IPS-NIHi7 (cell line): ENCODE measurements at regions not wholly inside any gene's neighbourhood (a gene's known extent, or its start where the extent isn't known, plus 50 kb on each side); places are given as distances from the start of the nearest gene placed in this dataset.

Experiments used
- DNase-seq: peaks from one replicate; pipeline ENCODE4 v3.0.0; 2012; ENCODE audit warnings: mixed read lengths; ENCODE audit errors: extremely low spot score

GRCh38 chr20:58111310-58112016, 117.0 kb downstream of the ANKRD60 start:
- DNase-seq: no peak

- DNase-seq: no peak
Measured at GRCh38 chr20:58109918-58110635, 118.4 kb downstream of the ANKRD60 start.

DNA sequence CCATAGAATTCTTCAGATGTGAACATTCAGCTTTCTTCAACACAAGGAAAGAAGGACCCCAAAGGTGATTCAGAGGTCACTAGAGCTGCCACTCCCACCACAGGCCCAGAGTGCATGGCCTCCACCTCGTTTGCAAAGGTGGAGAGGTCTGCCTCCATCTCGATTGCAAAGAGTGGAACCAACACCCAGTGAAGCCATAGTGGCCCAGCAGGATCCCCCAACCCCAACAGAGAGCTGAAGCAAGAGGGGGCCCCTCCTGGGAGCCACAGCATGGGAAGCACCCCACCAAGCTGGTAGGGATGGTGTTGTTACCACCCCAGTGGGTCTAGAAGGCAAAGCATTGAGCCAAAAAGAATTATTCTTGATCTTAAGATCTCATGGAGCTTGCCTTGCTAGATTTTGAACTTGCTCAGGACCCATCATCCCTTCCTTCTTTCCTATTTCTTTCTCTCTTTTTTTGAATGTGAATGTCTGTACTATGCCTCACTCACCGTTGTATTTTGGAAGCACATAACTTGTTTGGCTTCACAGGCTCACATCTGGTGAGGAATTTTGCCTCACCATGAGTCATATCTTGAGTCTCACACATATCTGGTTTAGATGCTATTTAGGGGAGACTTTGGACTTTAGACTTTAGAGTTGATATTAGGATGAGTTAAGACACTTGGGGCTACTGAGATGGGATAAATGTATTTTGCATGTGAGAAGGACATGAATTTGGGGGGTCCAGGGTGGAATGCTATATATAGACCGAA, 119.2 kb downstream of the ANKRD60 start:
- DNase-seq: no peak

DNA sequence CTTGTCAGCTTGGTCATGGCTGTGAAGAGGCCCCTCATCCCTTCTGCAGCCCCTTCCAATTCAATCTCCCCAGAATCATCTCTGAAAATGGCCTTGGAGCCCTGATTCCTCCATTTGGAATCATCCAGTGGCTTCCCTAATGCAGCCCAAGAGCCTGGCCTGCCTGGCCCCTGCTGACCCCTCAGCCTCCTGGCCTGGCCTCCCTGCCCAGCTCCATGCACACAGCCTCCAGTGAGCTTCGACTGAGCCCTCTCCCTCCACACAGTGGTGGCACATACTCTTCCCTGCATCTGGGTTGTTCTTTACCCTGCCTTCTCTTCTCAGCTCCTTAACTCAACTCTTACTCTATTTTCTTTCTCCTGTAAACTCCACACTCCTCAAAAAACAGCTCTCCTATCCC, 120.9 kb downstream of the ANKRD60 start:
- DNase-seq: no peak

GRCh38 chr20:58106143-58106750, 122.2 kb downstream of the ANKRD60 start:
- no peak for DNase-seq

- no peak for DNase-seq
Measured at GRCh38 chr20:58103961-58104360, 124.5 kb downstream of the ANKRD60 start.

DNA sequence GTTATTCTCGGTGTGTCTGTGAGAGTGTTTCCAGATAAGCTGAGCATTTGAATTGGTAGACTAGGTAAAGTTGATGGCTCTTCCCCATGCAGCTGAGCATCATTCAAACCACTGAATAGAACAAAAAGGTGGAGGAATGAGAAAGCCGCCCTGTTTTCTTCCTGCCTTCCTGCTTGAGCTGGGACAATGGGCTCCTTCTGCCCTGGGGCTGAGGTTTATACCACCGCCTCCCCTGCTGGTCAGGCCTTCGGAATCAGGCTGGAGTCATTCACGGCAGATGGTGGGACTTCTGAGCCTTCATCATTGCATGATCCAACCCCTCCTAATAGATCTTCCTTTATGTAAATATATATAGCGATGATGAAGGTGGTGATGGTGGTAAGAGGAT, 124.9 kb downstream of the ANKRD60 start:
- DNase-seq: no peak

- DNase-seq: no peak
Measured at GRCh38 chr20:58102744-58103516, 125.5 kb downstream of the ANKRD60 start.

DNA sequence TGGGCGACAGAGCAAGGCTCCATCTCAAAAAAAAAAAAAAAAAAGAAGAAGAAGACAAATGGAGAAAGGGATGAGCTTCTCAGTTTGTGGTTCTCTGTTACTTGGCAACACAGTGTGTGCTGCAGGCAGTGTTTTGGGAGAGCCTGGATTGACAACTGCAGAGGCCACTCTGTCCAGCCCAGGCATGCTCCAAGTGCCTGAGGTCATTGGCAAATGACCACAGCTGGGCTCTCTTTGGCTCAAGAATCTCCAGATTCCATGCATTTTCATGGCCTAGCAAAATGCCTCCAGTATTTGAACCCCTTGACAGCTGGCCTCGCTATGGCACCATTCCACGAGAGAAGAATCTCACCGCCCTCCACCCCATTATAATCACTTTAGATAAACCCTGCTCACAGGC, 126.2 kb downstream of the ANKRD60 start:
- DNase-seq: no peak

DNA sequence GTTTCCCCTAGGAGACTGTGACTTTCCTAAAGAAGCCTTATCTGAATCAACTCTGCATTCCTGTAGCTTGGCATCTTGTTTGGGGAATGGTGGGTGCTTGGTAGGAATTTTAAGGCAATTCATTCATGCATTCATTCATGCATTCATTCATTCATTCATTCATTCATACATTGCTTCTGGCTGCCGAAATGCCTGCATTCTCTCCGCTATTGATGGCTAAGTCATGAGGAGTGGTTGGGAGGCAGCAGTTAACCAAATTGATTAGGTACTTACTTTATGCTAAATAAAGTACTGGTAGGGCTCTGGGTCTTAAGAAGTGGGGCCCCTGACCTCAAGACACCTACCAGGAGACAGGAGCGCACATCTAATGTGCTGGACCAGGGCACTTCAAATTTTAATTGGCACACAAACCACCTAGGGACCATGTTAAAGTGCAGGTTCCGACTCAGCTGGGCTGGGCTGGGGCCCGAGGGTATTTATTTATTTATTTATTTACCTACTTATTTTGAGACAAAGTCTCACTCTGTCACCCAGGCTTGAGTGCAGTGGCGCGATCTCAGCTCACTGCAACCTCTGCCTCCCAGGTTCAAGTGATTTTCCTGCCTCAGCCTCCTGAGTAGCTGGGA, 127.6 kb downstream of the ANKRD60 start:
- no peak for DNase-seq

DNA sequence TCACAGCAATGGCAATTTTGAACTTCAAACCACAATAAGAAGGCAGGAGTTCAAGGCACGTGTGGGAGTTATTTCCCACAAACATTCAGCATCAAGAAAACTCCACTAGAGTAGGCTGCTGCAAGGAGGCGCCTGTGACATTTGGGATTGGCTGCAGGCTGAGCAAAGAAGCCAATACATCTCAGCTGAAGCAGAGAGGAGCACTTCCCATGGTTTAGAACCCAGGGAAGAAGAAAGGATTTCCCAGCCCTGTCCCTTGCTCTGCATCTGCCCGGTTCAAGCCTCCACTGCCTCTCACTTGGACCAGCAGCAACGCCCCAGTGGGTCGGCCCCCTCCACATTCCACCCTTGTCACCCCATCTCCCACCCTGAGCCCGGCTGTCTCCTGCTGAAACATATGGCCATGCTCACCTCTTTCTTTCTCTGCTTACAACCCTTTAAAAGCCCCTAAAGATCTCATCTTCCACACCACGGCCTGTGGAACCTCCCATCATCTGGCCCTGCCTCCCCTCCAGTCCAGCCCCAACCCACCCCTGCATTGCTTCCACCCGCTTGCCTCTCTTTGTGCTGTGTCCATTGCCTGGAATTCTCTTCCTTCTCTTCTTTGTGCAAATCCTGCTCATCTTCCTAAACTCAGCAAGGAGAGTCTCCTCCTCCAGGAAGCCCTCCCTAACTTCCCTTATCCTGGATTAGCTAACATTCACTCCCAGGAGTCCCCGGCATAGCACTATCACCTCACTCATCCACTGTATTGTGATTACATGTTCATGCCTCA, 128.3 kb downstream of the ANKRD60 start:
- DNase-seq: no peak

DNA sequence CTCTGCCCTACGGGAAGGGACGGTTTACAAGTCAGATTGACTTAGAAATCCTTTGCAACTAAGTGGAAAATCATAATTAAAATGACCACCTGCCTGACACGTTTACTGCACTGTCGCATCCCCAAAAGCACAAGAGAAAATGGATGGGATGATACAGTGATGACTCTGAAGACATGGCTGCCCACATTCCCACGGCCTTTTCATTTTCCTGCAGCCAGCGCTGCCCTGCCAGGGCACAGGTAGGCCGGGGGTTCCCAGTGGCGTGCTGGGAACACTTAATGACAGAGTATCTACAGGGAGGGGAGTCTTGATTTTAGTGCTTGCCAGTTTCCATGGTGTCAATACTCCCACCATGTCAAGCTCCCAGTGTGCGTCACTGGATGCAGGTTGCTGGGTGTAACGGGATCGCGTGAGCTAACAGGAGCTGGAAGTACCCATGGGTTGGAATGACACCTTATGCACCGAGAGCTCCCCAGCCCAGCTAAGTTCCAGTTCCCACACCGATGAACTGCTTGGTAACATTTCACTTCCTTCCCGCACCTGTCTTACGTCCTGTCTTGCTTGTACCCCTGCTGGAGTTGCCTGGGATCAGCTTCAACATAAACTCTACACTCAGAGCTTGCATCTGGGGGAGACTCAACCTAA, 129.0 kb downstream of the ANKRD60 start:
- no peak for DNase-seq

- no peak for DNase-seq
Measured at GRCh38 chr20:58098571-58098970, 129.9 kb downstream of the ANKRD60 start.

- DNase-seq: no peak
Measured at GRCh38 chr20:58097943-58098342, 130.5 kb downstream of the ANKRD60 start.

DNA sequence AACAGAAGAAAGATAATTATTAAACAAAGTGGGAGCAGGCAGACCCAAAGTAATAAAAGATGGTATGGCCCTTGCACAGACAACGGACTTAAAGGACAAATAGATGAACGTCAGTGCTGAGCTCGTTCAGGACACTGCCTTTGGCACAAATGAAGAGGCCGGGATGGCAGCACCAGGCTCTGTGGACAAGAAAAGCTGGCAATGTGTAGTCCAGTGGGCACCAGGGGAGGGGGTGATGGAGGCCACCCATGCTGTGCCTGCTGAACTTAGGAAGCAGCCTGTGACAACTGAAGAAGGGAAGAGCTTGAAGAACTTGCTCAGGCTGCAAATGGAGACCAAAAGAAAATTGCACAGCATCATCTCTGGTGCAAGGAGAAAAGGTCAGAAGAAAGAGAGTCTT, 131.0 kb downstream of the ANKRD60 start:
- no peak for DNase-seq

DNA sequence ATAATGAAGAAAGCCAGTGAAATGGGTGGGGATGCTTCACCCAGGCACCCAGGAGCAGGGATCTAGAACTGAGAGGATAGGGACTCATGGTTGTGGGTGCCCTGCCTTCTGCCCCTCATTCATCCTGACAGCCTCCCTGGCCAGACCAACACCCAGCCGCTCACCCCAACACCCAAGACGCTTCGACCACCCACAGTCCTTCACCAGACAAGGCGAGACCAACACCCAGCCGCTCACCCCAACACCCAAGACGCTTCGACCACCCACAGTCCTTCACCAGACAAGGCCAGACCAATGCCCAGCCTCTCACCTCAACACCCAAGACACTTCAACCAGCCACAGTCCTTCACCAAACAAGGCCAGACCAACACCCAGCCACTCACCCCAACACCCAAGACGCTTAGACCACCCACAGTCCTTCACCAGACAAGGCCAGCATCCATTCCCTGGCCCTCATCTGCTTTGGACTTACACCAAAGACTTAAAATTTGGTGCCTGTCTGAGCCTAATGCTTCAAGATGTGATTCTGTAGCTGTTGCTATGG, 131.5 kb downstream of the ANKRD60 start:
- no peak for DNase-seq

DNA sequence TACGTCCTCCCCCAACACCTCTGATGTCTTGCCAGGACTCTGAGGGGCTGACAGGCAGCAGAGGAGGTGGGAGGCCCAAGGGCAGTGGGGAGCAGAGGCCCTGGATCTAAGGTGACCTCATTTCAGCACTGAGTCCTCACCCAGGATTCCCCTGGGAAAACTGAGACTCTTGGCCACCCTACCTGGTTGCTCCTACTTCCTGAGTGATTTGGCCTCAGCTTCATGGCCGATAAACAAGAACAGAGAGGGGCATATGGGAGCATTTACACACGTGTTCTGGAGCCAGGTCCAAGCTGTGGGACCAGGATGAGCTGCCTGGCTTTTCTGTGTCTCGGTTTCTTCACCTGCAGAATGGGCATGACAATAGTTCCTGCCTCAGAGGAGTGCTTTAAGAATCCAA, 133.8 kb downstream of the ANKRD60 start:
- DNase-seq: no peak

DNA sequence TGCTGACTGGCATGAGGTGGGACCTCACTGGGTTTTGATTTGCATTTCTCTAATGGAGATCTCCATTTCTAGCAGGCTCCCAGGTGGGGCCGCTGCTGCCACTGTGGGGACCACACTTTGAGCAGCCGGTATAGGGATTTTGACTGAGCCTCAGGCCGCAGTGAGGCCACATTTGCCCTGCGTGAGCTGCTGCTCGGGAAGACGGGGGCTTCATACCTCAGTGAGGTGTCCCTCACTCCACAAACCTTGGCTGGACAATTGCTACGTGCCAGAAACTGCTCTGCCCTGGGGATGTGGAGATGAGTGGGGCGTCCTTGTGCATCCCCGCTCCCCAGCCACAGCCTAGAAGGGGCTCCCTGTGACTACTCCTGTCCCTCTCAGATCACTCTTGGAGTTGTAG, 134.3 kb downstream of the ANKRD60 start:
- DNase-seq: no peak

- no peak for DNase-seq
Measured at GRCh38 chr20:58092871-58093270, 135.6 kb downstream of the ANKRD60 start.

DNA sequence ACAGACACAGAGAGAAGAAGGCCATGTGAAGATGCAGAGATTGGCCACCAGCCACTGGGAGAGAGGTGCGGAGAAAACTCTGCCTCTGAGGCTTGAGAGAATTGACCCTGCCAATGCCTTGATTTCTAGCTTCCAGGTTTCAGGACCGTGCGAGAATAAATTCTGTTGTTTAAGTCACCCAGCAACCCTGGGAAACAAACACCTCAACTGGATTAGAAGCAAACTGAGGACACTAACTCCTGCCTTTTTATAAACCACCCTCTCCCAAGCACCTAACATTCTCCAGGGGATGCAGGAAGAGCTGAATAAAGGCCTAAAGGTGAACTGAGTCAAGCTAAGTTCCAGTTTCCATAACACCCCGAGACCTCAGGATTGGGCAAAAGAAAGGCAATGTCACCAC, 136.1 kb downstream of the ANKRD60 start:
- DNase-seq: no peak
